Mesendoderm (in vitro differentiated cells): ENCODE measurements at regions not wholly inside any gene's neighbourhood (a gene's known extent, or its start where the extent isn't known, plus 50 kb on each side); places are given as distances from the start of the nearest gene placed in this dataset.

Source experiments
- DNase-seq: peaks from one replicate; pipeline ENCODE4 v3.0.0; 2013
- H2AK5ac ChIP-seq: 2 replicates; pipeline ENCODE4 v1.6.1; 2013; ENCODE audit warnings: low read length, inconsistent platforms
- H2BK120ac ChIP-seq: 2 replicates; pipeline ENCODE4 v1.6.1; 2013; ENCODE audit warnings: low read depth, mild to moderate bottlenecking, low read length, moderate library complexity, mixed read lengths
- H2BK15ac ChIP-seq: replicated peaks from 2 replicates; pipeline ENCODE4 v1.6.1; 2013; ENCODE audit warnings: low read depth, mild to moderate bottlenecking, moderate library complexity
- H2BK5ac ChIP-seq: 2 replicates; pipeline ENCODE4 v1.6.1; 2013; ENCODE audit warnings: low read length, inconsistent platforms
- H3K18ac ChIP-seq: 2 replicates; pipeline ENCODE4 v1.6.1; 2013; ENCODE audit warnings: mild to moderate bottlenecking, low read length, mixed read lengths
- H3K23ac ChIP-seq: one replicate; pipeline ENCODE4 v1.6.1; 2013; ENCODE audit warnings: low read length
- H3K27ac ChIP-seq: 2 replicates; pipeline ENCODE4 v1.5.1; 2013; ENCODE audit warnings: low read depth, mild to moderate bottlenecking, inconsistent platforms, low read length, moderate library complexity
- H3K27me3 ChIP-seq: 2 replicates; pipeline ENCODE4 v1.6.1; 2013; ENCODE audit warnings: low read length, control low read depth, mild to moderate bottlenecking, inconsistent platforms; ENCODE audit not compliant: insufficient read depth, poor library complexity
- H3K36me3 ChIP-seq: 2 replicates; pipeline ENCODE4 v1.6.1; 2013; ENCODE audit warnings: low read length, inconsistent platforms; ENCODE audit not compliant: control insufficient read depth, insufficient read depth
- H3K4ac ChIP-seq: one replicate; pipeline ENCODE4 v1.6.1; 2013; ENCODE audit warnings: low read depth, mild to moderate bottlenecking, low read length, moderate library complexity
- H3K4me1 ChIP-seq: 2 replicates; pipeline ENCODE4 v1.6.1; 2013; ENCODE audit warnings: low read depth, low read length, inconsistent platforms; ENCODE audit not compliant: control insufficient read depth
- H3K4me2 ChIP-seq: 2 replicates; pipeline ENCODE4 v1.6.1; 2013; ENCODE audit warnings: low read length
- H3K4me3 ChIP-seq: 2 replicates; pipeline ENCODE4 v1.5.1; 2013; ENCODE audit warnings: mild to moderate bottlenecking, low read length
- H3K56ac ChIP-seq: one replicate; pipeline ENCODE4 v1.6.1; 2013; ENCODE audit warnings: low read length
- H3K79me1 ChIP-seq: 2 replicates; pipeline ENCODE4 v1.6.1; 2013; ENCODE audit warnings: low read length, inconsistent platforms
- H3K79me2 ChIP-seq: 2 replicates; pipeline ENCODE4 v1.6.1; 2013; ENCODE audit warnings: mild to moderate bottlenecking, low read length; ENCODE audit not compliant: control insufficient read depth, insufficient read depth
- H3K9ac ChIP-seq: 2 replicates; pipeline ENCODE4 v1.6.1; 2013; ENCODE audit warnings: low read length, inconsistent platforms
- H4K5ac ChIP-seq: one replicate; pipeline ENCODE4 v1.6.1; 2013; ENCODE audit warnings: low read length
- H4K8ac ChIP-seq: one replicate; pipeline ENCODE4 v1.6.1; 2013; ENCODE audit warnings: low read depth, mild to moderate bottlenecking, control low read depth, low read length, moderate library complexity
- WGBS: extraction: QIAGEN DNeasy Blood & Tissue Kit; methylation state at CpG from one replicate; pipeline ENCODE4 v1.1.7; 2013; ENCODE audit warnings: low lambda C conversion rate, missing lambda C conversion rate; ENCODE audit not compliant: insufficient coverage; ENCODE audit errors: extremely low coverage; 5-methylcytosine and 5-hydroxymethylcytosine counted together

DNA sequence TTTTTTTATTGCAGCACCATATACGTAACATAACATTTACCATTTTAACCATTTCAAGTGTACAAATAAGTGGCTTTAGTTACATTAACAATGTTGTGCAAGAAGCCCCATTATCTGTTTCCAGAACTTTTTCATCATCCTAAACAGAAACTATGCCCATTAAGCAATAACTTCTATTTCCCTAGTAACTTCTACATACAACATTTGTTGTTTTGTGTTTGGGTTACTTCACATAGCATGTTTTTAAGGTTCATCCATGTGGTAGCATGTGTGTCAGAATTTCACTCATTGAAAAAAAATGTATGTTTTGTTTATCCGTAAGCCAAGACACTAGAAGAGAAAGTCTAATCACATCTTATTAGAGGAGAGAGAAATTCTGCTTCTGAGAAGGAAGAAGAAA, 450.5 kb upstream of the PDZRN3 start:
- no peak overlapping the region for H3K4me2 ChIP-seq
- H2BK120ac ChIP-seq, result no peak overlapping the region
- no peaks in the 10 kb centered on the region for H3K79me1 ChIP-seq
- no peak for DNase-seq
- H3K4ac ChIP-seq, result no peak overlapping the region
- H2AK5ac ChIP-seq, result no peak overlapping the region
- H3K27me3 ChIP-seq, result no peaks in the 10 kb centered on the region
- H3K56ac ChIP-seq, result no peak overlapping the region
- no peak overlapping the region for H4K5ac ChIP-seq
- 100% methylated on average over 1 of the region's 2 CpGs for WGBS
- H4K8ac ChIP-seq, result no peak overlapping the region
- no peak overlapping the region for H2BK5ac ChIP-seq
- H3K27ac ChIP-seq, result no peak overlapping the region
- H2BK15ac ChIP-seq, result no peak overlapping the region
- no peak overlapping the region for H3K4me3 ChIP-seq
- no peaks in the 10 kb centered on the region for H3K79me2 ChIP-seq
- no peak overlapping the region for H3K23ac ChIP-seq
- H3K18ac ChIP-seq, result no peak overlapping the region
- no peaks in the 10 kb centered on the region for H3K4me1 ChIP-seq
- H3K36me3 ChIP-seq, result no peaks in the 10 kb centered on the region
- no peak overlapping the region for H3K9ac ChIP-seq

DNA sequence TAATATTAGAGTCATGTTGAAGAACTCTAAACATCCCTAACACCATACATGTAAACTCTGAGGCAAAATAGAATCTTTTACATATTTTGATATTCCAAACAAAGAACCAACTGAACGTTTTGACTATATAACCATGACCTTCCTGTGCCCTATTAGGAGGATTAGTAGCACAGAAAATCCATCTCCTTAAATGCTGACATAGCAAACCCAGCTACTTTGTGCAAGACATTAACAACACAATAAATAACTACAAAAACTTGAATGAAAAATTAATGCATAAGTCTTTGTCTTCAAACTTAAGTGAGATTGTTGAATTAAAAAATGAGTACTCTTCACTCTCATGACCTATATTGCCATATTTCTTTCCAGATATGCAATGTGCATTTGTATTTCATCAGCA, 450.0 kb upstream of the PDZRN3 start:
- no CpG with 5 or more reads among the region's 1 CpG for WGBS
- Histone ChIP-seq H3K79me1 (no peaks in the 10 kb centered on the region), H3K4me3 (no peak overlapping the region)

DNA sequence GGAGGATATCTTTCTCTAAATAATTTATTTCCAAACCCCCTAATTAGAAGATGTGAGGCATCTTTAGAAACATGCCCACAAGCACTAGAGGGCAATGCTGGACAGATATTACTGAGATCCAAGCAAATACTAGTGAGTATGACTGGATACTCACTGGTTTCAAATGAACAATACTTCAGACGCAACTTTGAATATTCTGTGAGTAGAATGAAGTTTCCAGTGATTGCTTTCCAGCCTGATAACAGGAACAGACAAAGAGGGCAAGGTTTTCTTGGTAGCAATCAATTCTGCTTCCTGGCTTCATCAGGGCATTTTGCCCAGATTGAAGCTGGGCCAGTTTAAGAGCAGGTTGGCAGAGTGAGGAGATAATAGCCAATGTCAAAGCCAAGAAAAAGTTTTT, 442.6 kb upstream of the PDZRN3 start:
- no peak overlapping the region for H3K56ac ChIP-seq
- WGBS, result no CpG with 5 or more reads among the region's 1 CpG
- H3K79me1 ChIP-seq, result no peaks in the 10 kb centered on the region
- no peak overlapping the region for H4K8ac ChIP-seq
- H2BK5ac ChIP-seq, result no peak overlapping the region
- no peaks in the 10 kb centered on the region for H3K27me3 ChIP-seq
- no peak overlapping the region for H3K4me3 ChIP-seq
- H2AK5ac ChIP-seq, result no peak overlapping the region
- H3K36me3 ChIP-seq, result no peaks in the 10 kb centered on the region
- no peak overlapping the region for H2BK120ac ChIP-seq
- no peaks in the 10 kb centered on the region for H3K79me2 ChIP-seq
- no peaks in the 10 kb centered on the region for H3K4me1 ChIP-seq
- H3K9ac ChIP-seq, result no peak overlapping the region
- no peak overlapping the region for H3K27ac ChIP-seq
- no peak overlapping the region for H3K23ac ChIP-seq
- H3K4me2 ChIP-seq, result no peak overlapping the region
- no peak overlapping the region for H4K5ac ChIP-seq
- no peak overlapping the region for H2BK15ac ChIP-seq
- no peak for DNase-seq
- H3K4ac ChIP-seq, result no peak overlapping the region
- H3K18ac ChIP-seq, result no peak overlapping the region

More for the DNA sequence above, 450.0 kb upstream of the PDZRN3 start:
- no peaks in the 10 kb centered on the region for H3K36me3 ChIP-seq
- no peak overlapping the region for H2BK15ac ChIP-seq
- no peak overlapping the region for H2AK5ac ChIP-seq
- H3K9ac ChIP-seq, result no peak overlapping the region
- no peak overlapping the region for H4K8ac ChIP-seq
- DNase-seq, result no peak
- no peak overlapping the region for H2BK5ac ChIP-seq
- no peak overlapping the region for H3K23ac ChIP-seq
- no peak overlapping the region for H3K18ac ChIP-seq
- no peak overlapping the region for H3K56ac ChIP-seq
- no peaks in the 10 kb centered on the region for H3K79me2 ChIP-seq
- H3K27ac ChIP-seq, result no peak overlapping the region
- H3K4me2 ChIP-seq, result no peak overlapping the region
- H3K4ac ChIP-seq, result no peak overlapping the region
- no peak overlapping the region for H4K5ac ChIP-seq
- H3K4me1 ChIP-seq, result no peaks in the 10 kb centered on the region
- H2BK120ac ChIP-seq, result no peak overlapping the region
- no peaks in the 10 kb centered on the region for H3K27me3 ChIP-seq

DNA sequence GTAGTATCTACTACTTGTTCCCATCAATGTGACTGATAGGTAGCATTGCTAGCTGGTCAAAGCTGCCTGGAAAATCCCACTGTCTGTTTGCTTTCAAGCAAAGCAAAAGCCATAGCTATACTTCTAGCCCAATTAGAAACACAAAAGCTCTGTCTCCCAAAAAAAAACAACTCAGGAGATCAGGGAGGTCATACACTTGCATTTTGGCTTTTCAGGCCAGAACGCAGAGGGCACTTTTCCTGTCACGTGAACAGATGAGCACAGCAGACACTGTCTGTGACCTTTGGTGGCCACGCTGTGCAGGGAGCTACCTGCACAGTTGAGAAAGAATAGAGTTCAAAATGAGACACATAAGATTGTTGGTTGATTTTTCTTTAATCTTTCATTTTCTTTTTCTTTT, 441.7 kb upstream of the PDZRN3 start:
- no peaks in the 10 kb centered on the region for H3K79me1 ChIP-seq
- H2AK5ac ChIP-seq, result no peak overlapping the region
- no peak for DNase-seq
- H3K18ac ChIP-seq, result no peak overlapping the region
- H3K4ac ChIP-seq, result no peak overlapping the region
- H4K8ac ChIP-seq, result no peak overlapping the region
- H3K4me2 ChIP-seq, result no peak overlapping the region
- no peak overlapping the region for H3K9ac ChIP-seq
- no peak overlapping the region for H3K56ac ChIP-seq
- WGBS, result no CpG with 5 or more reads among the region's 3 CpGs
- H3K79me2 ChIP-seq, result no peaks in the 10 kb centered on the region
- H2BK15ac ChIP-seq, result no peak overlapping the region
- no peak overlapping the region for H3K23ac ChIP-seq
- no peaks in the 10 kb centered on the region for H3K4me1 ChIP-seq
- no peak overlapping the region for H3K27ac ChIP-seq
- no peak overlapping the region for H2BK120ac ChIP-seq
- no peaks in the 10 kb centered on the region for H3K36me3 ChIP-seq
- H3K4me3 ChIP-seq, result no peak overlapping the region
- H4K5ac ChIP-seq, result no peak overlapping the region
- H2BK5ac ChIP-seq, result no peak overlapping the region
- H3K27me3 ChIP-seq, result no peaks in the 10 kb centered on the region

DNA sequence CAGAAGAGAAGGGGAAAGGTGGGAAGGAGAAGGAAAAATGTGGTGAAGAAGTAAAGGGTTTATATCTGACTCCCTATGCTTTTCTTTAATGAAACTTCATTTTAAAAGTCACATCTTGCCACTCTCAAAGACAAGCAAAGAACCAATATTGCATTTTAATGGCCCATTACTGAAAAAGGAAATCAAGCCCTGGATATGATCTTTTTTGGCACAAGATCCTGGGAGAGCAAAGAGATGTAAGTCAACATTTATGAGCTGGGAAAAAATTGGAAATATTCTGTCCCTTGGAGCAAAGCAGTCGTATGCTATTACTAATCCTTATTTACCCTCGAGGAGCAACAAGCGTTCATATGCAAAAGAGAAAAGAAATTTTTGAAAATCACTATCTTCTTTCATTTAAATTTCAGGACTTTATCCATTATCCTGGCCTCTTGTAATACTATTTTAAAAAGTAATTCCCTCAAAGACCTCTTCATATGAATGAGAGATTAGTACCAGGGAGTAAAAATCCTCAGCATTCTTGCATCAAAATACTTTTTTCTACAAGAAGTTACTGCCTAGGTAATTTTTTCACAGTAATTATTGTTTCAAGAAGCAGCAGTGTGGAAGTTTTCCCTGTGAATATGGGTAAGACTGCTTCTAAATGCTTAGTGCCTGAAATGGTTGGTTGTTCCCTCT, 435.3 kb upstream of the PDZRN3 start:
- Histone ChIP-seq H4K8ac (no peak overlapping the region), H3K4me3 (no peak overlapping the region), H2AK5ac (no peak overlapping the region)

DNA sequence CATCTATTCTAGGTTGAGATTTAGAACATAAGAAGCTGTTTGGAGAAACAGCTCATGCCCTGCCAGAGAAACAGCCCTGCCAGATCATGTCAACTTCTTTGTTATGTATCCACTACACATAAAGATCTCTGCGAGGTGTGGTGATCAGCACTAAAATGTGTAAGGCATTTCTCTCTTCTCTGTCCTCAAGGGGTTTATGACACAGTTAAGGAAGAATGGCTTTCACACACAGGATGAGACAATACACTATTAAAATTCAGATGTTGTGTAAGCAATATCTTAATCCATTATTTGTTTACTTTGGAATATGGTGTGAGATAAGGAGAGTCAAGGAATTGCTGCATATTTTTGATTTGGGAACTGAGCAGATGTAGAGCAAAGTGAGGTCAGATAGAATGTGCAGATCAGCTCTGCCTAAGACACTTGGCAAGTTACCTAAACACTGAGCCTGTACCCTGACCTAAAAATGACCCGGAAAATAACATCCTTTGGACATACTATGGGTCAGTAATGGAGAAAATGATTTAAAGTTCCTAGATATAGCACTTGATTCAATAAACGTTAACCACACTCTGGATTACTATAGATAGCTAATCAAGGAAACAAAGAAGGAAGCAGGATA, 434.7 kb upstream of the PDZRN3 start:
- no peak overlapping the region for H4K8ac ChIP-seq
- H3K56ac ChIP-seq, result no peak overlapping the region
- no peak overlapping the region for H3K27ac ChIP-seq
- no peak overlapping the region for H3K23ac ChIP-seq
- H3K79me1 ChIP-seq, result no peaks in the 10 kb centered on the region
- no peaks in the 10 kb centered on the region for H3K79me2 ChIP-seq
- no peaks in the 10 kb centered on the region for H3K4me1 ChIP-seq
- H3K4me3 ChIP-seq, result no peak overlapping the region
- no peak overlapping the region for H3K9ac ChIP-seq
- WGBS, result no CpG with 5 or more reads among the region's 3 CpGs
- no peak overlapping the region for H3K18ac ChIP-seq
- no peak overlapping the region for H3K4me2 ChIP-seq
- no peak overlapping the region for H2BK5ac ChIP-seq
- no peaks in the 10 kb centered on the region for H3K27me3 ChIP-seq
- H3K36me3 ChIP-seq, result no peaks in the 10 kb centered on the region
- no peak overlapping the region for H2BK15ac ChIP-seq
- no peak overlapping the region for H4K5ac ChIP-seq
- DNase-seq, result peak; percentile 28
- no peak overlapping the region for H2AK5ac ChIP-seq
- H3K4ac ChIP-seq, result no peak overlapping the region
- no peak overlapping the region for H2BK120ac ChIP-seq

More for the DNA sequence above, 435.3 kb upstream of the PDZRN3 start:
- H3K79me2 ChIP-seq, result no peaks in the 10 kb centered on the region
- H2BK5ac ChIP-seq, result no peak overlapping the region
- no peak overlapping the region for H3K56ac ChIP-seq
- no peaks in the 10 kb centered on the region for H3K4me1 ChIP-seq
- no CpG with 5 or more reads among the region's 3 CpGs for WGBS
- no peak overlapping the region for H3K23ac ChIP-seq
- H3K4ac ChIP-seq, result no peak overlapping the region
- no peaks in the 10 kb centered on the region for H3K36me3 ChIP-seq
- DNase-seq, result no peak
- no peak overlapping the region for H3K18ac ChIP-seq
- H3K9ac ChIP-seq, result no peak overlapping the region
- H3K27me3 ChIP-seq, result no peaks in the 10 kb centered on the region
- H2BK120ac ChIP-seq, result no peak overlapping the region
- no peak overlapping the region for H3K4me2 ChIP-seq
- H3K79me1 ChIP-seq, result no peaks in the 10 kb centered on the region
- H2BK15ac ChIP-seq, result no peak overlapping the region
- H4K5ac ChIP-seq, result no peak overlapping the region
- H3K27ac ChIP-seq, result no peak overlapping the region
